Fibroblast of lung (primary cell): ENCODE measurements at regions not wholly inside any gene's neighbourhood (a gene's known extent, or its start where the extent isn't known, plus 50 kb on each side); places are given as distances from the start of the nearest gene placed in this dataset.

ENCODE experiments used
- CTCF ChIP-seq, 2 donors: IDR thresholded peaks in 1 of 2; conservative IDR thresholded peaks in 1 of 2; 1 replicate in 1 of 2; 2 replicates in 1 of 2; pipeline ENCODE4 v1.5.1; 2011 to 2012; ENCODE audit warnings: low read length in 2 of 2, control low read depth in 1 of 2, inconsistent platforms in 1 of 2, low read depth in 1 of 2, mild to moderate bottlenecking in 1 of 2
- EZH2 ChIP-seq: IDR thresholded peaks from 2 replicates; pipeline ENCODE4 v1.5.1; 2012; ENCODE audit warnings: low read length, control low read depth, mild to moderate bottlenecking; ENCODE audit errors: missing control alignments

- TF ChIP-seq CTCF (conservative IDR thresholded peaks at IDR 0.05 in 1 of 2, IDR thresholded peaks at IDR 0.05 in 1 of 2; ENCODE audit: low read depth in 1 of 2, low read length in 2 of 2) (no peak), EZH2 (no peak)
These were observed 339.9 kb upstream of the KCNH8 start for GRCh38 chr3:18808429-18808828.
